ENCODE measurements at regions not wholly inside any gene's neighbourhood (a gene's known extent, or its start where the extent isn't known, plus 50 kb on each side); places are given as distances from the start of the nearest gene placed in this dataset.
"Not testable (repeated sequence)": the region's sequence is repeated elsewhere in the genome, so short reads cannot be mapped to it uniquely, and the experiment has no call there.

GRCh38 chr9:40928803-40929487 lies 199.5 kb downstream of the FOXD4L6 start:
- no peak for DNase-seq

- no peak for DNase-seq
These were observed 200.4 kb downstream of the FOXD4L6 start for GRCh38 chr9:40927851-40928802.

GRCh38 chr9:40927260-40927631 lies 201.2 kb downstream of the FOXD4L6 start:
- no peak for DNase-seq

GRCh38 chr9:40926404-40927259 lies 201.8 kb downstream of the FOXD4L6 start:
- no peak for DNase-seq

GRCh38 chr9:40925149-40925548 lies 203.3 kb downstream of the FOXD4L6 start:
- no peak for DNase-seq

- DNase-seq, result not testable (repeated sequence)
These were observed 212.1 kb downstream of the FOXD4L6 start for GRCh38 chr9:40916399-40916783.

GRCh38 chr9:40915660-40916398 lies 212.7 kb downstream of the FOXD4L6 start:
- not testable (repeated sequence) for DNase-seq

GRCh38 chr9:40914772-40915659 lies 213.5 kb downstream of the FOXD4L6 start:
- DNase-seq, result no peak

- DNase-seq, result no peak
These were observed 214.4 kb downstream of the FOXD4L6 start for GRCh38 chr9:40913928-40914673.

- DNase-seq, result no peak
These were observed 215.3 kb downstream of the FOXD4L6 start for GRCh38 chr9:40913096-40913719.

GRCh38 chr9:40912679-40913078 lies 215.8 kb downstream of the FOXD4L6 start:
- not testable (repeated sequence) for DNase-seq

GRCh38 chr9:40911647-40912046 lies 216.8 kb downstream of the FOXD4L6 start:
- no peak for DNase-seq

GRCh38 chr9:40910995-40911394 lies 217.5 kb downstream of the FOXD4L6 start:
- not testable (repeated sequence) for DNase-seq

- DNase-seq, result no peak
These were observed 218.7 kb downstream of the FOXD4L6 start for GRCh38 chr9:40909821-40910220.

- not testable (repeated sequence) for DNase-seq
These were observed 219.4 kb downstream of the FOXD4L6 start for GRCh38 chr9:40909111-40909510.

- DNase-seq, result no peak
These were observed 220.5 kb downstream of the FOXD4L6 start for GRCh38 chr9:40907657-40908624.

- not testable (repeated sequence) for DNase-seq
These were observed 221.6 kb downstream of the FOXD4L6 start for GRCh38 chr9:40906879-40907278.

GRCh38 chr9:40892315-40892714 lies 236.2 kb downstream of the FOXD4L6 start:
- not testable (repeated sequence) for DNase-seq

- not testable (repeated sequence) for DNase-seq
These were observed 242.6 kb downstream of the FOXD4L6 start for GRCh38 chr9:40885858-40886257.
